DND-41 (cell line): ENCODE measurements at regions not wholly inside any gene's neighbourhood (a gene's known extent, or its start where the extent isn't known, plus 50 kb on each side); places are given as distances from the start of the nearest gene placed in this dataset.

Experiments used
- EZH2 ChIP-seq: IDR thresholded peaks from 3 replicates; pipeline ENCODE4 v1.6.1; 2012; ENCODE audit warnings: borderline replicate concordance, low read depth, mild to moderate bottlenecking, moderate library complexity, low read length, inconsistent platforms; ENCODE audit not compliant: severe bottlenecking
- TF ChIP-seq, protein P1 (sequence below): IDR thresholded peaks from 2 replicates; pipeline ENCODE4 v1.5.1; 2012; ENCODE audit warnings: borderline replicate concordance, low read length, moderate library complexity, mild to moderate bottlenecking; ENCODE audit not compliant: poor library complexity, severe bottlenecking; ENCODE audit errors: extremely low read depth

- TF ChIP-seq, protein P1, sequence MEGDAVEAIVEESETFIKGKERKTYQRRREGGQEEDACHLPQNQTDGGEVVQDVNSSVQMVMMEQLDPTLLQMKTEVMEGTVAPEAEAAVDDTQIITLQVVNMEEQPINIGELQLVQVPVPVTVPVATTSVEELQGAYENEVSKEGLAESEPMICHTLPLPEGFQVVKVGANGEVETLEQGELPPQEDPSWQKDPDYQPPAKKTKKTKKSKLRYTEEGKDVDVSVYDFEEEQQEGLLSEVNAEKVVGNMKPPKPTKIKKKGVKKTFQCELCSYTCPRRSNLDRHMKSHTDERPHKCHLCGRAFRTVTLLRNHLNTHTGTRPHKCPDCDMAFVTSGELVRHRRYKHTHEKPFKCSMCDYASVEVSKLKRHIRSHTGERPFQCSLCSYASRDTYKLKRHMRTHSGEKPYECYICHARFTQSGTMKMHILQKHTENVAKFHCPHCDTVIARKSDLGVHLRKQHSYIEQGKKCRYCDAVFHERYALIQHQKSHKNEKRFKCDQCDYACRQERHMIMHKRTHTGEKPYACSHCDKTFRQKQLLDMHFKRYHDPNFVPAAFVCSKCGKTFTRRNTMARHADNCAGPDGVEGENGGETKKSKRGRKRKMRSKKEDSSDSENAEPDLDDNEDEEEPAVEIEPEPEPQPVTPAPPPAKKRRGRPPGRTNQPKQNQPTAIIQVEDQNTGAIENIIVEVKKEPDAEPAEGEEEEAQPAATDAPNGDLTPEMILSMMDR, result no peak
- no peak for TF ChIP-seq EZH2
Measured at GRCh38 chr18:75966431-75966830, 528.6 kb downstream of the ZNF516 start.
